ENCODE measurements at regions not wholly inside any gene's neighbourhood (a gene's known extent, or its start where the extent isn't known, plus 50 kb on each side); places are given as distances from the start of the nearest gene placed in this dataset.

DNA sequence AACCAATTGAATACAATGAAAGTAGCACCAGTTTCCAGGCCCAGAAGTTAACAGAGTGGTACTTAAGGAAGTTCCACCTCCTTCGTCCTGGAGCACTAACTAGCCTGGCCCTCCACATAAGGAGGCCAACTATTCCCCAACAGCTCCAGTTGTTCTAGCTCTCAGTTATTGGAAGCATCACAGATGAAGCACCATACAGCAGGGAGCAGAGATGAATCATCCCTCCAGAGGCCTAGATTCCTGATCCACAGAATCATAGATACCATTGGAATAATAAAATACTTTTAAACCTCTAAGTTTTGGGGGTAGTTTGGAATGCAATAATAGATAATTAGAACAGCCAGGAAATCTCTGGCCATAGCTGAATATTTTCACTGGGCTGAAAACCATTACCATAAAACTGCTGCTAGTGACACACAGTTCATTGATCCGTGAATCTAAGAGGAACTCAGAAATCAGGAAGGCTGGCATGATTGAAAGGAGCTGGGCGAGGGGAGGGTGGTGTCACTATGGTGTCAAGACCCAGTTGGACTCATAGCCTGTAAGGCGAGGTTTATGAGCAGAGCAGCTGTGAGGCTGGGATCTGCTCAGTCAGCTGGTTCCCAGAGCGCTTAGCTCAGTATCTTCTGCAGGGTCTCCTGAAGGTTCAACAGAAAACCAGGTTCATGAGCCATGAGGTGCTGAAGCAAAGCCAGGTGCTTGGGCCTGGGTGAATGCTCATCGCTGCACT is 371.4 kb upstream of the TMTC1 start:
- TF ChIP-seq, protein P1, sequence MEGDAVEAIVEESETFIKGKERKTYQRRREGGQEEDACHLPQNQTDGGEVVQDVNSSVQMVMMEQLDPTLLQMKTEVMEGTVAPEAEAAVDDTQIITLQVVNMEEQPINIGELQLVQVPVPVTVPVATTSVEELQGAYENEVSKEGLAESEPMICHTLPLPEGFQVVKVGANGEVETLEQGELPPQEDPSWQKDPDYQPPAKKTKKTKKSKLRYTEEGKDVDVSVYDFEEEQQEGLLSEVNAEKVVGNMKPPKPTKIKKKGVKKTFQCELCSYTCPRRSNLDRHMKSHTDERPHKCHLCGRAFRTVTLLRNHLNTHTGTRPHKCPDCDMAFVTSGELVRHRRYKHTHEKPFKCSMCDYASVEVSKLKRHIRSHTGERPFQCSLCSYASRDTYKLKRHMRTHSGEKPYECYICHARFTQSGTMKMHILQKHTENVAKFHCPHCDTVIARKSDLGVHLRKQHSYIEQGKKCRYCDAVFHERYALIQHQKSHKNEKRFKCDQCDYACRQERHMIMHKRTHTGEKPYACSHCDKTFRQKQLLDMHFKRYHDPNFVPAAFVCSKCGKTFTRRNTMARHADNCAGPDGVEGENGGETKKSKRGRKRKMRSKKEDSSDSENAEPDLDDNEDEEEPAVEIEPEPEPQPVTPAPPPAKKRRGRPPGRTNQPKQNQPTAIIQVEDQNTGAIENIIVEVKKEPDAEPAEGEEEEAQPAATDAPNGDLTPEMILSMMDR (IDR thresholded peaks at IDR 0.05; ENCODE audit: low read depth, low read length): no peak
- TF ChIP-seq EZH2phosphoT487 (IDR thresholded peaks at IDR 0.05; ENCODE audit: low read depth): no peak

All from OCI-LY3 (cell line).